K562 (cell line): ENCODE measurements at regions not wholly inside any gene's neighbourhood (a gene's known extent, or its start where the extent isn't known, plus 50 kb on each side); places are given as distances from the start of the nearest gene placed in this dataset.

Experiments used
- ATAC-seq: fragments of 200-7000 bp; cut with Tn5 transposase; 3 replicates; pipeline ENCODE4 v1.9.1; 2020; ENCODE audit warnings: moderate library complexity
- BruUV-seq: library from RNA; stranded (reverse); fragments of 400-500 nt; replicated peaks from 2 replicates; lab custom pipeline; 2021; lab: Mats Ljungman, UMichigan
- CTCF ChIA-PET: fragments of 300-600 bp; formaldehyde crosslinking; extraction: SDS; loops from one replicate; lab custom pipeline; 2021; ENCODE audit warnings: low intra/inter-chr PET ratio; lab: Yijun Ruan, JAX
- POLR2A ChIA-PET: fragments of 300-600, 350-650 bp; sonication (Branson Sonifier 250); formaldehyde crosslinking; extraction: SDS; loops from one replicate; lab custom pipeline; 2021; ENCODE audit warnings: antibody characterized with exemption, inconsistent platforms; lab: Yijun Ruan, JAX
- DNase-seq, 4 experiments: peaks; one replicate each; pipeline versions ENCODE4 v3.0.0 to v3.0.0-alpha.2; 2011 to 2018; ENCODE audit warnings: low spot score in 3 of 4, mixed read lengths in 3 of 4; ENCODE audit errors: extremely low read depth in 1 of 4
- FAIRE-seq: peaks from 2 replicates; lab custom pipeline; 2011; peaks lifted over from hg19 to GRCh38; lab: Jason Lieb, UNC
- H2AFZ ChIP-seq: 2 replicates; pipeline ENCODE4 v1.6.0; 2011; ENCODE audit warnings: low read depth, low read length, control low read depth, inconsistent platforms
- H3K27ac ChIP-seq: fragments of 200-600 bp; 3 replicates; pipeline ENCODE4 v1.8.0; 2011; ENCODE audit warnings: low read depth, mild to moderate bottlenecking, control low read depth, inconsistent platforms, low read length, moderate library complexity, mixed read lengths; ENCODE audit errors: extremely low read depth
- H3K27me3 ChIP-seq, 2 experiments: fragments of 300-600 bp in 1 of 2; 2 replicates in 1 of 2; 3 replicates in 1 of 2; pipeline versions ENCODE4 v1.6.0 to v1.8.0; 2011; ENCODE audit warnings: inconsistent platforms in 2 of 2, low read length in 2 of 2, mild to moderate bottlenecking in 1 of 2, mixed read lengths in 1 of 2, moderate library complexity in 1 of 2; ENCODE audit not compliant: control insufficient read depth in 2 of 2, insufficient read depth in 2 of 2
- H3K36me3 ChIP-seq: fragments of 300-600 bp; 3 replicates; pipeline ENCODE4 v1.8.0; 2011; ENCODE audit warnings: mild to moderate bottlenecking, low read length, inconsistent platforms; ENCODE audit not compliant: control insufficient read depth, insufficient read depth
- H3K4me1 ChIP-seq, 2 experiments: fragments of 200-600 bp in 1 of 2; replicated peaks in 1 of 2; 2 replicates in 1 of 2; 3 replicates in 1 of 2; pipeline versions ENCODE4 v1.5.1 to v1.8.0; 2011; ENCODE audit warnings: inconsistent platforms in 2 of 2, low read length in 2 of 2, mild to moderate bottlenecking in 1 of 2, mixed read lengths in 1 of 2, moderate library complexity in 1 of 2; ENCODE audit not compliant: control insufficient read depth in 2 of 2, insufficient read depth in 2 of 2
- H3K4me2 ChIP-seq: 2 replicates; pipeline ENCODE4 v1.6.1; 2011; ENCODE audit warnings: low read length, control low read depth, inconsistent platforms, mixed read lengths; ENCODE audit not compliant: insufficient read depth
- H3K4me3 ChIP-seq: fragments of 200-600 bp; sonication (generic), shearing (Covaris generic); 2 replicates; pipeline ENCODE4 v1.5.1; 2016; ENCODE audit warnings: control low read depth, inconsistent platforms
- H3K79me2 ChIP-seq: fragments of 200-600 bp; 3 replicates; pipeline ENCODE4 v1.8.0; 2011; ENCODE audit warnings: low read length, inconsistent platforms; ENCODE audit not compliant: control insufficient read depth, insufficient read depth
- H3K9ac ChIP-seq, 2 experiments: 2 replicates each; pipeline versions ENCODE4 v1.6.0 to v1.6.1; 2011; ENCODE audit warnings: low read depth in 2 of 2, low read length in 2 of 2, control low read depth in 1 of 2, inconsistent platforms in 1 of 2, mild to moderate bottlenecking in 1 of 2, mixed read lengths in 1 of 2; ENCODE audit not compliant: insufficient read depth in 1 of 2
- H3K9me1 ChIP-seq: one replicate; pipeline ENCODE4 v1.6.0; 2011; ENCODE audit warnings: inconsistent platforms, mild to moderate bottlenecking, low read length, moderate library complexity; ENCODE audit not compliant: control insufficient read depth, insufficient read depth
- H3K9me3 ChIP-seq: replicated peaks from 2 replicates; pipeline ENCODE4 v1.5.1; 2011; ENCODE audit warnings: low read depth, low read length, inconsistent platforms; ENCODE audit not compliant: control insufficient read depth, insufficient read depth
- H4K20me1 ChIP-seq: replicated peaks from 2 replicates; pipeline ENCODE4 v1.6.1; 2011; ENCODE audit warnings: low read length, inconsistent platforms, mixed read lengths; ENCODE audit not compliant: control insufficient read depth, insufficient read depth
- BMI1 ChIP-seq: fragments of 150-350 bp; IDR thresholded peaks from 2 replicates; pipeline ENCODE4 v1.6.1; 2014; ENCODE audit warnings: low read length
- BRCA1 ChIP-seq, 2 experiments: fragments of 450-650 bp in 1 of 2; sonication (generic) in 1 of 2; formaldehyde crosslinking in 1 of 2; IDR thresholded peaks; 2 replicates each; pipeline versions ENCODE4 v1.5.0 to v1.6.1; 2017 to 2020; ENCODE audit warnings: mild to moderate bottlenecking in 1 of 2, missing genetic modification reagents in 1 of 2
- BRD9 ChIP-seq: fragments of 450-650 bp; IDR thresholded peaks from 2 replicates; pipeline ENCODE4 v1.6.1; 2018; ENCODE audit warnings: low read depth; ENCODE audit not compliant: partially characterized antibody
- CHD1 ChIP-seq: fragments of 200-600 bp; sonication (generic); IDR thresholded peaks from one replicate; pipeline ENCODE4 v1.6.1; 2012; ENCODE audit warnings: mild to moderate bottlenecking, moderate library complexity, low read length, inconsistent platforms
- CTCF ChIP-seq, 3 experiments: IDR thresholded peaks in 2 of 3; conservative IDR thresholded peaks in 1 of 3; 2 replicates each; pipeline ENCODE4 v1.5.1; 2011 to 2012; ENCODE audit warnings: low read length in 3 of 3, mild to moderate bottlenecking in 3 of 3, control low read depth in 2 of 3, improper control_type of control experiment in 1 of 3, inconsistent platforms in 1 of 3, low read depth in 1 of 3, mixed read lengths in 1 of 3, moderate library complexity in 1 of 3; ENCODE audit not compliant: insufficient read depth in 2 of 3
- E2F6 ChIP-seq, 2 experiments: IDR thresholded peaks; 2 replicates each; pipeline ENCODE4 v1.6.1; 2011; ENCODE audit warnings: borderline replicate concordance in 1 of 2, control low read depth in 1 of 2, low read depth in 1 of 2, low read length in 1 of 2, mild to moderate bottlenecking in 1 of 2, mixed read lengths in 1 of 2, moderate library complexity in 1 of 2; ENCODE audit not compliant: insufficient read depth in 1 of 2, insufficient read length in 1 of 2, poor library complexity in 1 of 2, severe bottlenecking in 1 of 2; ENCODE audit errors: extremely low read depth in 1 of 2
- EWSR1 ChIP-seq: fragments of 450-650 bp; IDR thresholded peaks from 2 replicates; pipeline ENCODE4 v1.6.1; 2018; ENCODE audit warnings: borderline replicate concordance, mild to moderate bottlenecking, low read depth, moderate library complexity; ENCODE audit not compliant: partially characterized antibody
- HLTF ChIP-seq: fragments of 450-650 bp; IDR thresholded peaks from 2 replicates; pipeline ENCODE4 v1.6.1; 2016
- KHSRP ChIP-seq: fragments of 450-650 bp; IDR thresholded peaks from 2 replicates; pipeline ENCODE4 v1.6.1; 2017
- PTTG1 ChIP-seq: fragments of 450-650 bp; IDR thresholded peaks from 2 replicates; pipeline ENCODE4 v1.6.1; 2016; ENCODE audit warnings: low read depth, mild to moderate bottlenecking, missing genetic modification characterization, missing compliant biosample characterization
- RFX7 ChIP-seq: fragments of 250-450 bp; sonication (Bioruptor Pico); IDR thresholded peaks from 2 replicates; pipeline ENCODE4 v1.5.1; 2021; ENCODE audit warnings: mild to moderate bottlenecking
- SNRNP70 ChIP-seq: fragments of 200-400 bp; formaldehyde crosslinking; optimal IDR thresholded peaks from 2 replicates; pipeline ENCODE3; 2017; ENCODE audit warnings: low read depth, low read length
- SREBF2 ChIP-seq: sonication (generic); formaldehyde crosslinking; IDR thresholded peaks from 2 replicates; pipeline ENCODE4 v1.4.0; 2020; ENCODE audit warnings: mild to moderate bottlenecking, missing genetic modification reagents
- ZNF232 ChIP-seq: sonication (generic); formaldehyde crosslinking; IDR thresholded peaks from 2 replicates; pipeline ENCODE4 v1.8.0; 2022; ENCODE audit warnings: mild to moderate bottlenecking, missing genetic modification reagents
- ZNF695 ChIP-seq: fragments of 450-650 bp; formaldehyde crosslinking; IDR thresholded peaks from 2 replicates; pipeline ENCODE4 v1.4.0; 2020; ENCODE audit warnings: mild to moderate bottlenecking, moderate library complexity
- WGBS: fragments of 100-300 bp; shearing (Covaris generic); methylation state at CpG from one replicate; pipeline ENCODE4 v1.1.6; 2016; ENCODE audit warnings: low coverage, mixed read lengths; ENCODE audit not compliant: insufficient coverage; ENCODE audit errors: missing lambda C conversion rate; 5-methylcytosine and 5-hydroxymethylcytosine counted together
- in situ Hi-C: fragments of 300-500 bp; cut with MboI; formaldehyde crosslinking; loops from 4 replicates; pipeline ENCODE4 v1.15.0; 2018; ENCODE audit warnings: inconsistent platforms, mixed read lengths
- intact Hi-C: fragments of 100-400 bp; cut with micrococcal nuclease; formaldehyde crosslinking; loops from 2 replicates; pipeline ENCODE4 v1.14.2; 2022
- TF ChIP-seq, protein P1 (sequence below): fragments of 450-650 bp; formaldehyde crosslinking; IDR thresholded peaks from 2 replicates; pipeline ENCODE4 v1.4.0; 2022; ENCODE audit warnings: missing genetic modification characterization

DNA sequence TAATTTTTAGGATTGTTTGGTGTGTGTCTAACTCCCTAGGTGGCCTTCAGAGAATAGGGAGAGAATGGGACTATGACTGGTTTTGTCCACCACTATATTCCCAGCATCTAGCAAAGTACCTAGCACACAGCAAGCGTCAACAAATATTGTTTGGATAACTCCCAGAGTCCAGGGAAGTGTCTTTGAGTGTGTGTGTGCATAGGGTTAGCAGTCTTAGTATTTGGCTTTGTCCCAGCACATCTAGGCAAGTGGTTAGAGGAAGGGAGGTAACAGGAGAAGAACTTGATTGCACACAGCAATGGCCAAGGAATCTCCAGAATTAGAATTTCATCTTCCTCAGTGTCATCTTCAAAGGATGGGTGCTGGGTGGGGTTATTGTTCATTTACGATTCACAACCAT, 385.4 kb upstream of the CDH5 start:
- H4K20me1 ChIP-seq: no peaks in the 10 kb centered on the region
- 0% methylated on average over 2 of the region's 2 CpGs for WGBS
- CTCF ChIA-PET: no interaction called here
- in situ Hi-C loops: no loop called here
- POLR2A ChIA-PET: no interaction called here
- H3K9me3 ChIP-seq: no peaks in the 10 kb centered on the region
- H3K27me3 ChIP-seq: no peaks in the 10 kb centered on the region
- FAIRE-seq (no peak), DNase-seq (no peak), ATAC-seq (no peak)
- H3K9me1 ChIP-seq: no peaks in the 10 kb centered on the region
- no peak overlapping the region for H3K4me2 ChIP-seq
- H3K36me3 ChIP-seq: no peaks in the 10 kb centered on the region
- no peak overlapping the region for H3K9ac ChIP-seq
- no peak overlapping the region for H3K27ac ChIP-seq
- H3K79me2 ChIP-seq: no peaks in the 10 kb centered on the region
- intact Hi-C loops: no loop called here
- H3K4me3 ChIP-seq: no peak overlapping the region
- H3K4me1 ChIP-seq: no peaks in the 10 kb centered on the region
- no TSS peak for BruUV-seq
- H2AFZ ChIP-seq: no peak overlapping the region
- TF ChIP-seq CHD1: no peak
- no peak for TF ChIP-seq ZNF232 (CRISPR knock-in tag)
- TF ChIP-seq, protein P1, sequence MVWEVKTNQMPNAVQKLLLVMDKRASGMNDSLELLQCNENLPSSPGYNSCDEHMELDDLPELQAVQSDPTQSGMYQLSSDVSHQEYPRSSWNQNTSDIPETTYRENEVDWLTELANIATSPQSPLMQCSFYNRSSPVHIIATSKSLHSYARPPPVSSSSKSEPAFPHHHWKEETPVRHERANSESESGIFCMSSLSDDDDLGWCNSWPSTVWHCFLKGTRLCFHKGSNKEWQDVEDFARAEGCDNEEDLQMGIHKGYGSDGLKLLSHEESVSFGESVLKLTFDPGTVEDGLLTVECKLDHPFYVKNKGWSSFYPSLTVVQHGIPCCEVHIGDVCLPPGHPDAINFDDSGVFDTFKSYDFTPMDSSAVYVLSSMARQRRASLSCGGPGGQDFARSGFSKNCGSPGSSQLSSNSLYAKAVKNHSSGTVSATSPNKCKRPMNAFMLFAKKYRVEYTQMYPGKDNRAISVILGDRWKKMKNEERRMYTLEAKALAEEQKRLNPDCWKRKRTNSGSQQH: no peak
- no peak for TF ChIP-seq HLTF
- no peak for TF ChIP-seq BRCA1 (IDR thresholded peaks at IDR 0.05)
- TF ChIP-seq BRCA1 (CRISPR knock-in tag; IDR thresholded peaks at IDR 0.05): no peak
- TF ChIP-seq BMI1: no peak
- TF ChIP-seq EWSR1: no peak
- TF ChIP-seq SREBF2 (CRISPR knock-in tag): no peak
- no peak for TF ChIP-seq KHSRP
- TF ChIP-seq PTTG1: no peak
- no peak for TF ChIP-seq SNRNP70
- TF ChIP-seq ZNF695 (CRISPR knock-in tag): no peak
- TF ChIP-seq CTCF (IDR thresholded peaks at IDR 0.05 in 2 of 3, conservative IDR thresholded peaks at IDR 0.05 in 1 of 3; ENCODE audit: insufficient read depth in 2 of 3, low read depth in 1 of 3, low read length in 3 of 3): no peak
- TF ChIP-seq BRD9: no peak
- TF ChIP-seq RFX7: no peak
- TF ChIP-seq E2F6 (IDR thresholded peaks at IDR 0.05; ENCODE audit: borderline replicate concordance in 1 of 2, extremely low read depth in 1 of 2, insufficient read depth in 1 of 2, insufficient read length in 1 of 2, low read depth in 1 of 2, low read length in 1 of 2, poor library complexity in 1 of 2, severe bottlenecking in 1 of 2): no peak
